IMR-90 (cell line): ENCODE measurements at regions not wholly inside any gene's neighbourhood (a gene's known extent, or its start where the extent isn't known, plus 50 kb on each side); places are given as distances from the start of the nearest gene placed in this dataset.

Experiments used
- CEBPB ChIP-seq: IDR thresholded peaks from 2 replicates; pipeline ENCODE4 v1.6.1; 2012; ENCODE audit warnings: low read depth, low read length, improper control_type of control experiment
- CHD1 ChIP-seq: IDR thresholded peaks from 2 replicates; pipeline ENCODE4 v1.6.1; 2012; ENCODE audit warnings: low read depth, low read length, improper control_type of control experiment
- CTCF ChIP-seq: conservative IDR thresholded peaks from 2 replicates; pipeline ENCODE4 v1.5.1; 2012; ENCODE audit warnings: mild to moderate bottlenecking, low read depth, low read length, improper control_type of control experiment
- FOS ChIP-seq: fragments of 150-350 bp; IDR thresholded peaks from 2 replicates; pipeline ENCODE4 v1.6.1; 2016; ENCODE audit warnings: low read depth, low read length
- MAFK ChIP-seq: IDR thresholded peaks from 2 replicates; pipeline ENCODE4 v1.6.1; 2012; ENCODE audit warnings: low read depth, low read length, improper control_type of control experiment
- MXI1 ChIP-seq: IDR thresholded peaks from 2 replicates; pipeline ENCODE4 v1.6.1; 2012; ENCODE audit warnings: low read depth, mild to moderate bottlenecking, low read length, moderate library complexity, borderline replicate concordance
- POLR2A ChIP-seq: IDR thresholded peaks from 2 replicates; pipeline ENCODE4 v1.6.1; 2012; ENCODE audit warnings: mild to moderate bottlenecking, low read depth, low read length
- RAD21 ChIP-seq: IDR thresholded peaks from 2 replicates; pipeline ENCODE4 v1.6.1; 2012; ENCODE audit warnings: low read length, improper control_type of control experiment
- RFX5 ChIP-seq: IDR thresholded peaks from 2 replicates; pipeline ENCODE4 v1.8.0; 2012; ENCODE audit warnings: low read depth, mild to moderate bottlenecking, low read length, moderate library complexity
- SMC3 ChIP-seq: fragments of 150-350 bp; IDR thresholded peaks from 2 replicates; pipeline ENCODE4 v1.6.1; 2016; ENCODE audit warnings: low read depth, mild to moderate bottlenecking, antibody characterized with exemption, low read length, moderate library complexity
- USF2 ChIP-seq: fragments of 150-350 bp; IDR thresholded peaks from 2 replicates; pipeline ENCODE4 v1.6.1; 2017; ENCODE audit warnings: mild to moderate bottlenecking, antibody characterized with exemption, low read length, low read depth

- TF ChIP-seq POLR2A, result no peak
- TF ChIP-seq MXI1, result no peak
- no peak for TF ChIP-seq CTCF
- no peak for TF ChIP-seq MAFK
- no peak for TF ChIP-seq CEBPB
- TF ChIP-seq RAD21, result no peak
- TF ChIP-seq RFX5, result no peak
- TF ChIP-seq CHD1, result no peak
- TF ChIP-seq SMC3, result no peak
- TF ChIP-seq USF2, result no peak
- no peak for TF ChIP-seq FOS
Observed at GRCh38 chr1:60867782-60868181, 214.6 kb upstream of the NFIA start.
